GM12872 (cell line): ENCODE measurements at regions not wholly inside any gene's neighbourhood (a gene's known extent, or its start where the extent isn't known, plus 50 kb on each side); places are given as distances from the start of the nearest gene placed in this dataset.

ENCODE experiments used
- TF ChIP-seq, protein P1 (sequence below): IDR thresholded peaks from 3 replicates; pipeline ENCODE4 v1.5.1; 2011; ENCODE audit warnings: low read depth, mild to moderate bottlenecking, low read length, moderate library complexity; ENCODE audit not compliant: insufficient read depth

DNA sequence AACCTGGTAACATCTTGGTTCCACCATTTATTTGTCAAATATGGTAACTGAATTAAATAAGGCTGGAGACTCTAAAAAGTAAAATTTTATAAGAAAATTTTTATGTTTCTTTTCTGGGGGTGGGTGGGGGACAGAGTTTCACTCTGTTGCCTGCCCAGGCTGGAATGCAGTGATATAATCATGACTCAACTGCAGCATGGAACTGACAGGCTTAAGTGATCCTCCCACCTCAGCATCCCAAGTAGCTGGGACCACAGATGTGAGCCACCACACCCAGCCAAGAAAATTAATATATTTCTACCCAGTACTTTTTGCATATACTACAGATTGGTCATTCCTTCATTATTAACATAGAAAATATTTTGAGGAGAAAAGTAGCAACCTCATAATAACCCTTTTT is 216.9 kb downstream of the DEPDC1B start:
- TF ChIP-seq, protein P1, sequence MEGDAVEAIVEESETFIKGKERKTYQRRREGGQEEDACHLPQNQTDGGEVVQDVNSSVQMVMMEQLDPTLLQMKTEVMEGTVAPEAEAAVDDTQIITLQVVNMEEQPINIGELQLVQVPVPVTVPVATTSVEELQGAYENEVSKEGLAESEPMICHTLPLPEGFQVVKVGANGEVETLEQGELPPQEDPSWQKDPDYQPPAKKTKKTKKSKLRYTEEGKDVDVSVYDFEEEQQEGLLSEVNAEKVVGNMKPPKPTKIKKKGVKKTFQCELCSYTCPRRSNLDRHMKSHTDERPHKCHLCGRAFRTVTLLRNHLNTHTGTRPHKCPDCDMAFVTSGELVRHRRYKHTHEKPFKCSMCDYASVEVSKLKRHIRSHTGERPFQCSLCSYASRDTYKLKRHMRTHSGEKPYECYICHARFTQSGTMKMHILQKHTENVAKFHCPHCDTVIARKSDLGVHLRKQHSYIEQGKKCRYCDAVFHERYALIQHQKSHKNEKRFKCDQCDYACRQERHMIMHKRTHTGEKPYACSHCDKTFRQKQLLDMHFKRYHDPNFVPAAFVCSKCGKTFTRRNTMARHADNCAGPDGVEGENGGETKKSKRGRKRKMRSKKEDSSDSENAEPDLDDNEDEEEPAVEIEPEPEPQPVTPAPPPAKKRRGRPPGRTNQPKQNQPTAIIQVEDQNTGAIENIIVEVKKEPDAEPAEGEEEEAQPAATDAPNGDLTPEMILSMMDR, result no peak

DNA sequence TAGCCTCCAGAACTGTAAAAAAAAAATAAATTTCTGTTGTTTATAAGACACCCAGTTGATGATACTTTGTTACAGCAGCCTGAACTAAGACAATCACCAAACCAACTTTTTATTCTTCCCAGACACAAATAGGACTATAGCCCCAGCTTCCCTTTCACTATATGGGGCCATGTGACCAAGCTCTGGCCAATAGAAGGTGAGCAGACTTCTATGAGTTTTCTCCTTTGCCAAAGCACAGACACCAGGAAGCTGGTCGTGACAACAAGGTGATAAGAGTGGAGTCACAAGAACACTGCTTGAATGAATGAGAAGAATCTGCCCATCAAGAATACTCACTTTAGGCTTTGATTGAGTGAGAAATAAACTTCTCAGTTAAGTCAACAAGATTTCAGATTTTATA is 217.7 kb downstream of the DEPDC1B start:
- TF ChIP-seq, protein P1, result no peak

DNA sequence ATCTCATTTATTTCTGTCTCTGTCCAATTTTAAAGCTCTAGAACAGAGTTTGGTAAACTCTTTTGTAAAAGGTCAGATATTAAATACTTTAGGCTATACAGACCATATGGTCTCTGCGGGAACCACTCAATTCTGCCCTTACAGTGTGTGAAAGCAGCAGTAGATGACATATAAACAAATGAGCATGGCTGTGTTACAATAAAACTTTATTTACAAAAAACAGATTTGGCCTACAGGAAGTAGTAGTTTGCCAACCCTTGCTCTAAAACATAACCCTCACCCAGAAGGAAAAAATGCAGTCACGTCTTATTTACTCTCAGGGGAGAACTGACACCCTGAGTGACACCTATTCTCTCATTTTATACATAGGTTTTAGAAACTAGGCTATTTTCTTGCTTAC is 220.4 kb downstream of the DEPDC1B start:
- TF ChIP-seq, protein P1, result no peak

DNA sequence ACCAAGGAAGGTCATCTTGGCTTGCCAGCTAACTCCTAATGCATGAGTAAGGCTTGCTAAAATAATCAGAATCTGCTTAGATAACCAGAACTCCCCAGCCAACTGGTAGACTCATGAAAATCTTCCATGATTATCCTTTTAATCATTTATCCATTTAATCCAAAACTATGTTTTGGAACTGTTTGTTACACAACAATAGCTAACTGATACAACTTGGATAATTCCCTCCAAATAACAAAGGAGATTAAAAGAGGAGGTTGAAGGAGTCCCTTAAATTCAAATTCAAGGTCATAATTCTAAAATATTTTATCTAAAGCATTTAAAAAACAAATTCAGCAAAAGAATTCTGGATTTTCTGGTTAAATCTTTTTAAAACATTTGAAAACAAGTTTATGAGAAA is 222.1 kb downstream of the DEPDC1B start:
- TF ChIP-seq, protein P1, result no peak

DNA sequence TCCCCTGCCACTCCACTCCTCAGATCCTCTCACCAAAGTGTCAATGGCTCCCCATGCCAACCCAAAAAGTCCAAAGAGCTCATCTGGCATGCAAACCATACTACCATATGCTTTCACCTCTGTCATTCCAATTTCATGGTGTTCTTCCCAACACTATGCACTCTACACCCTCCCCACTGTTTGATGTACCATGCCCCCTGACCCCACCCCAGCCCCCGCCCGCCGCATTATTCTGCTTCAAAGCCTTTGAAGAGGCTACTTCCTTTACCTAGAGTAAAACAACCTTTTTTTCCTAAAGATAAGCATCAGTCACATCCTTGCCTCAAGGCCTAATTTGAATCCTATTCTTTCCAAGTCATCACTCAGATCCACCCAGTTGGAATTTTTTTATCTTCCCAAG is 226.3 kb downstream of the DEPDC1B start:
- TF ChIP-seq, protein P1, result no peak

DNA sequence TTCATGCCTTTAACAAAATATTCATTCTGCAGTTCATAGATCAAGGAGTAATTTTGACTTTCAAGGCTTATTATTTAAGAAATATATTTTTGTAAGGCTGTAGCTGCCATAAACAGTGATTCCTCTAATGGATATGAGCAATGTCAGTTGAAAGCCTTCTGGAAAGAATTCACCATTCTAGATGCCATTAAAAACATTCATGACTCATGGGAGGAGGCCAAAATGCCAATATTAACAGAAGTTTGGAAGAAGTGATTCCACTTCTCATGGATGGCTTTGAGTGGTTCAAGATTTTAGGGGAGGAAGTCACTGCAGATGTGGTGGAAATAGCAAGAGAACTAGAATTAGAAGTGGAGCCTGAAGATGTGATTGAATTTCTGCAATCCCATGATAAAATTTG is 229.1 kb downstream of the DEPDC1B start:
- TF ChIP-seq, protein P1, result no peak

DNA sequence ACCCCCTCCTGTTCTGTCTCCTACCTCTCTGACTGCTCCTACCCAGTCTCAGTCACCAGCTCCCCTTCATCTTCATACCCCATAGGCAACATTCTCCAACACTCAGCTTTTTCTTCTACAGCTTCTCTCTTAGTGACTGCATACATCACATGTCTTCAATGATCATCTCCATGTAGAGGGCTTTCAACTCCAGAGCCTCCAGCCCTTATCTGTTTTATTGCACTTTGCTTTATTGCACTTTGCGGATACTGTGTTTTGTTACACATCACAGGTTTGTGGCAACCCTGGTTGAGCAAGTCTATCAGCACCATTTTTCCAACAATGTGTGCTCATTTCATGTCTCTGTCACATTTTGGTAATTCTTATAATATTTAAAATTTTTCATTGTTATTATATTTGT is 230.7 kb downstream of the DEPDC1B start:
- TF ChIP-seq, protein P1, result no peak
